Loucy (cell line): ENCODE measurements at regions not wholly inside any gene's neighbourhood (a gene's known extent, or its start where the extent isn't known, plus 50 kb on each side); places are given as distances from the start of the nearest gene placed in this dataset.

Source experiments
- CTCF ChIP-seq: fragments of 200-600 bp; sonication (generic); conservative IDR thresholded peaks from 2 replicates; pipeline ENCODE4 v1.5.1; 2014; ENCODE audit warnings: mild to moderate bottlenecking, antibody characterized with exemption, low read length
- EZH2phosphoT487 ChIP-seq: fragments of 200-600 bp; IDR thresholded peaks from 2 replicates; pipeline ENCODE4 v1.6.1; 2018; ENCODE audit warnings: antibody characterized with exemption, mild to moderate bottlenecking, moderate library complexity, borderline replicate concordance

- TF ChIP-seq CTCF (no peak), EZH2phosphoT487 (no peak)
Measured at GRCh38 chr6:67952948-67953347, 682.1 kb upstream of the ADGRB3 start.
